CD4-positive, alpha-beta T cell treated with Interleukin-6 for 4 hours (primary cell): ENCODE measurements at regions not wholly inside any gene's neighbourhood (a gene's known extent, or its start where the extent isn't known, plus 50 kb on each side); places are given as distances from the start of the nearest gene placed in this dataset.

Source experiments
- DNase-seq: peaks from one replicate; pipeline ENCODE4 v3.0.0-alpha.2; 2020; ENCODE audit warnings: mixed read lengths

GRCh38 chr11:116096272-116096995 lies 592.2 kb upstream of the CADM1 start:
- DNase-seq = no peak

GRCh38 chr11:116093481-116094270 lies 589.5 kb upstream of the CADM1 start:
- no peak for DNase-seq

DNA sequence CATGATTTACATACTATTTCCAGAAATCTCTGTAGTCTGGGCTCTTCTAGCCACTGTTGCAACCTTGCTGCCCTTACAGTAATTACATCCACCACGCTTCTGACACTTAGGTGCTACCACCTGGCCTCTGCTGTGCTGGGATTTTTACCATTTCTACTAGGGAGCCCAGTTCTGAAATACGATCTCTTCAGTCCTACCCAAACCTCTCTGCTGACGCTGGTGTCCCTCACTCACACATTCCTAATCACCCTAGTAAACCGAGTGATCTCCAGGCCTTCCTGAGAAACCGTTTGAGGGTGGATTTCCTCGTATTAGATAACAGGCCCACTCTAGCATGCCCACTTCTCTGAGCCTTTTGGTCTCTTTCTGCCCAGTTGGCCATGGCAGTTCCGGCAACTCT lies 588.9 kb upstream of the CADM1 start:
- DNase-seq = no peak

DNA sequence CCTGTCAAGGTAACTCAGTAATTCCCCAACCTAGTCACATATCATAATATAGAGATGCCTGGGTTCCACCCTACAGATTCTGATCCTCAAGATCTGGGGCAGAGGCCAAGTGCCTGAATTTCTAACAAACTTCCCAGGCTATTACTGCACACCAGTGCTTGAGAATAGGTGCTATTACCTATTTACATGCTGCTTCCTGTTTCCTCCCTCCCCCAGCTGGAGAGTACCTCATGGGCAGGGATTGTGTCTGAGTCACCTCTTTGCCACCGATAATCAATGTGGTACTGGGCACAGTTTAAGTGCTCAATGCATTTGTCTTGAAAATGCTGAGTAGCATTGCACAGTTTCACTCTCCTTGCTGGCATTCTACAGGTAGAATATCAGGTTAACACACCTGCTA lies 582.2 kb upstream of the CADM1 start:
- no peak for DNase-seq

- no peak for DNase-seq
Measured at GRCh38 chr11:116085031-116085635, 580.9 kb upstream of the CADM1 start.

DNA sequence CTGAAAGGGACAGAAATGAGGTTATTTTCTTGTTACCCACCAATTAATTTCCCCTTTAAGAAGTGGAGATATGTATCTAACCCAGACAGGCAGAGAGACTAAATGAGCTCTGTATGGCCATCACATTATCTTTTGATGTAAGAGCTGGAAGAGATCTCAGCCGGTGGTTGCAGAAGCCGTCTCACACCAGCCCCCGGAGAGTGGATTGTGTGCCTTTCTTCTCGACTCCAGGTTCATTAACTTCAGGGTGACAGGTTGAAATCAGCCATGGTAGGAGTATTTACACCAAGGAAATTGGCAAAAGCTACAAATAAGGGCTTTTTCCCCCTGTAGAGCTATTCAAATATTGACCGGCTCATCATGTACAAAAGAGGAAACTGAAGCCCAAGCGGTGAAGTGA lies 580.3 kb upstream of the CADM1 start:
- DNase-seq = no peak

- no peak for DNase-seq
Measured at GRCh38 chr11:116082256-116082655, 578.0 kb upstream of the CADM1 start.

- DNase-seq = no peak
Measured at GRCh38 chr11:116079580-116079979, 575.4 kb upstream of the CADM1 start.

DNA sequence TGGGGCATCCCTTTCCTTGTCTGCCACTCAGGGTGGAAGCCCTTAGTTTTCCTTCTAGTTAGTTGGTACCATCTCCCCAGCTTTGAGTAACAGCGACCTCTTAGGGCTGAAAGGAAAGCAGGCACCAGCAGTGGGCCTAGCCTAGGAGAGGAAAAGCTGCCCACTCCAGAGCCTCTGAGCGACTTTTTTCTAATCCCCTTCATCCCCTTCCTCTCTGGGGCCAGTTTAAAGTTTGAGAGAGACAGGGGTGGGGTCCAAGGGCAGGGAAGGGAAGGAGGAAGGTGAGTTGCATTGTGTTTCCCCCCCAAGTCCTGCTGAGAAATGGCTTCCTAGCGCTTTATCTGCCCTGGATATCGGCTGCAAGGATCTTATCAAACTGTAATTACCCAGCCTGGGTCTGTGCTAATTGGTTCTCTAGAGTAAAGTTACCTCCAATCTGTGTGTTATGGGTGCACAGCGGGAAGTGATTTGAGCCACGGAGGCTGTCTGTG lies 573.9 kb upstream of the CADM1 start:
- no peak for DNase-seq

- DNase-seq = no peak
Measured at GRCh38 chr11:116077092-116077491, 572.9 kb upstream of the CADM1 start.

- DNase-seq = no peak
Measured at GRCh38 chr11:116073854-116074837, 569.9 kb upstream of the CADM1 start.

GRCh38 chr11:116072601-116073410 lies 568.6 kb upstream of the CADM1 start:
- DNase-seq = no peak

- no peak for DNase-seq
Measured at GRCh38 chr11:116072133-116072532, 567.9 kb upstream of the CADM1 start.

DNA sequence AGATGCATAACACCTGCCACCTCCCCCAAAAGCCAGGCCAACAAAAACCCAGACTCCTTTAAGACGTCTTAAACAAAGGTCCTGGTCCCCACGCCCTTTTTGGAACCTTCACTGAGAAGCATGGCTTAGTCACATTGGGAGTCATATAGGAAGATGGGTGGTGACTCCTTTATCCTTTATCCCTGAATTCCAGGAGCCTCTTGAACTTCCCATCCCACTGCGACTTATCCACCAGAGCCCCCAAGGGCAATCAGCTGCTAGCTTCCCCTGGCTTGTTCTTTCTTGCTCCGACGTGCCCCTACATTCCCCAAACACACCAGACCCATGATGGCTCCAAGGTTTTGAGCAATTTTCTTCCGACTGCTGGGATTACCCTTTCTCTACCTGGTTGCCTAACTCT lies 567.0 kb upstream of the CADM1 start:
- DNase-seq = no peak

- DNase-seq = no peak
Measured at GRCh38 chr11:116070520-116070919, 566.3 kb upstream of the CADM1 start.

DNA sequence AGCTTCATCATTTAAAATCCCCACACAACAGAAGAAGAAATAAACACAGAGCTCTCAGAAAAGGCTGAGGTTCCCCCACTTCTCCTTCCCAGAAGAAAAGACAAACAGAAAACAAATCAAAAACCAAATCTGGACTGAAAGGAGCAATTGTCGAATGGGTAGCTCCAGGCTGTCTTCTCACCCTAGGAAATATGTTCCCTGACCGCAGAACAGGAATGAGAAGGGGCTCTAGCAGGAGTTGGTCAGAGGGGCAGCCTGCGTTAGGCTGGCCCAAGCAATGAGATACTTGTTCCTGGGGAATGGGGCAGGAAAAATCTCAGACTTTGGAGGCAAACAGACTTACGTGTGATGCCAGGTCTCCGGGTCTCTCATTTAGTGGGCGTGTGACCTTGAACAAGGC lies 562.6 kb upstream of the CADM1 start:
- no peak for DNase-seq

- no peak for DNase-seq
Measured at GRCh38 chr11:116065986-116066385, 561.8 kb upstream of the CADM1 start.

DNA sequence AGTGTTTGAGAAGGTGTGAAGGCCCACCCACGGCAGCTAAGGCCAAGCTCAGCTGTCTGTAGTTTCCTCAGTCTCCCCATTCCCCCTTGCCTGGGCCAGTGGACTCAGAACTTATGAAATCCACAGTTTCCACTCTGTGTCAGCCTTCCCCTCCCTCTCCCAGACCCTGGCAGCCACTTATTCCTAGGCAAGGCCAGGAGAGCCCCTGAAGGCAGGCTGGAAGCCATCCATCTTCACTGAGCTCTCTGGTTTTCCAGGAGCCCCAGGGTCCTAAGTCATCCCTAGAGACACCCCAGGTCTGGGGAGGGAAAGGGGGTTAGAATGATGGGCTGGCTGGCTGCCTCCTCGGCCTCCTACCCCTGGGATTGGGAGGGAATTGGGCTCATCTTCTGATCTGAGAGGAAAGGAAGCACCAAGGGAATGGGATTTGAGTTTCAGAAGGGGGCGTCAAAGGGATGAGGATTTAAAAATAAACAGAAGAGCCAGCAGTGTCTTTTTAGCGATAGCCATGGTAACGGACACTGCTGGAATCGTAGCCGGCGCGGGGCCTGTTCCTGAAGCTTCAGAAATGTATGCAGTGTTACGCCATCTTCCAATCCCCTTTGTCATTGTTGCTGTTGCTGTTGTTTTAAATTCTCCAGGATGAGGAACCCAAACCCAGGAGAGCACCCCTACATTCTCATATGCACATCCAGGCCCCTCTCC lies 561.1 kb upstream of the CADM1 start:
- DNase-seq = no peak

DNA sequence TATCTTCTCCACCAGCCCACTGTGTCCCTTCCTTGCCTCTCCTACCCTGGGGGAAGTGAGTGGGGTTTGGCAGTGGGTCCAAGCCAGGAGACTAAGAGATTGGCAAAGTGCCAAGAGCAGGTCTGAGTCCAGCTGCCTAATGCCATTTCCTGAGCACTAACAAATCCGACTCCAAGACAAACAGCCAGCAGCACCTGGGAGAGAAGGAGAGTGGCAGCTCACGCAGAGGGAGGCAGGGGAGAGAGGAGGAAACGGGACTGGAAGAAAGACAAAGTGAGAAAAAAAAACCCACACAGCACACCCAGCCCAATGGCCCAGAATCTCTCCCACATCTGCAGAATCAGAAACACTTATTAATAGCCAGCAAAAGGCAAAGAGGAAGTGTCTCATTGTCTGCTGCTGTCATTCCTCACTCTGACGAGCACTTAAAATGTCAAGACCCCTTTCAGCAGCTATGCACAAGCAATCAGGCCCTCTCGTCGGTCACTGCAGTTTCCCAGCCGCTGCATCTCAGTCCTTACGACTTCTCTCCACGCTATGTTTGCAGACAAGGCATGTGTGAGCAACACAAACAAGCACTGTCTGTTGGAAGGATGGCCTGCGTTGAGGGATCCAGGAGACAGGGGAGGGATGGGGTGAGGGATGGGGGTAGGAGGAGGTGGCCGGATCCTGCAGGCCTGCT lies 558.4 kb upstream of the CADM1 start:
- no peak for DNase-seq

- DNase-seq = no peak
Measured at GRCh38 chr11:116062129-116062489, 557.9 kb upstream of the CADM1 start.

GRCh38 chr11:116061322-116061721 lies 557.1 kb upstream of the CADM1 start:
- DNase-seq = no peak
